OCI-LY1 (cell line): ENCODE measurements at regions not wholly inside any gene's neighbourhood (a gene's known extent, or its start where the extent isn't known, plus 50 kb on each side); places are given as distances from the start of the nearest gene placed in this dataset.

Source experiments
- H2AFZ ChIP-seq: fragments of 200-600 bp; sonication (generic), shearing (Covaris generic); 2 replicates; pipeline ENCODE4 v1.6.0; 2014; ENCODE audit warnings: antibody characterized with exemption, mild to moderate bottlenecking, low read length
- H3F3A ChIP-seq: fragments of 200-600 bp; sonication (generic), shearing (Covaris generic); 2 replicates; pipeline ENCODE4 v1.6.0; 2014; ENCODE audit warnings: mild to moderate bottlenecking, antibody characterized with exemption, low read length, moderate library complexity; ENCODE audit not compliant: insufficient read depth
- H3K27ac ChIP-seq: fragments of 200-600 bp; sonication (generic); 2 replicates; pipeline ENCODE4 v1.5.1; 2014; ENCODE audit warnings: low read length, mixed run types, mild to moderate bottlenecking, low read depth; ENCODE audit not compliant: poor library complexity, severe bottlenecking
- H3K27me3 ChIP-seq: fragments of 200-600 bp; sonication (generic); 2 replicates; pipeline ENCODE4 v1.6.0; 2014; ENCODE audit warnings: antibody characterized with exemption, mild to moderate bottlenecking, low read length, moderate library complexity; ENCODE audit not compliant: insufficient read depth
- H3K36me3 ChIP-seq: fragments of 200-600 bp; sonication (generic); 2 replicates; pipeline ENCODE4 v1.6.1; 2014; ENCODE audit warnings: mild to moderate bottlenecking, antibody characterized with exemption, low read length, moderate library complexity, mixed read lengths; ENCODE audit not compliant: insufficient read depth
- H3K4me1 ChIP-seq: fragments of 200-600 bp; sonication (generic); 2 replicates; pipeline ENCODE4 v1.5.1; 2014; ENCODE audit warnings: mild to moderate bottlenecking, low read length, moderate library complexity; ENCODE audit not compliant: insufficient read depth, severe bottlenecking
- H3K4me2 ChIP-seq: fragments of 200-600 bp; sonication (generic), shearing (Covaris generic); 2 replicates; pipeline ENCODE4 v1.6.1; 2014; ENCODE audit warnings: low read length
- H3K4me3 ChIP-seq: fragments of 200-600 bp; sonication (generic); 2 replicates; pipeline ENCODE4 v1.5.1; 2014; ENCODE audit warnings: low read length, low read depth, mild to moderate bottlenecking, mixed read lengths; ENCODE audit not compliant: poor library complexity, severe bottlenecking
- H3K79me2 ChIP-seq: fragments of 200-600 bp; shearing (Covaris generic); 2 replicates; pipeline ENCODE4 v1.6.1; 2016; ENCODE audit warnings: mixed run types, low read length, mixed read lengths; ENCODE audit not compliant: insufficient read depth
- H3K9ac ChIP-seq: fragments of 200-600 bp; sonication (generic), shearing (Covaris generic); 2 replicates; pipeline ENCODE4 v1.6.1; 2014; ENCODE audit warnings: mild to moderate bottlenecking, low read length, mixed read lengths
- H3K9me2 ChIP-seq: fragments of 200-600 bp; sonication (generic), shearing (Covaris generic); 2 replicates; pipeline ENCODE4 v1.6.1; 2014; ENCODE audit warnings: low read depth, mild to moderate bottlenecking, low read length, mixed read lengths
- H3K9me3 ChIP-seq: fragments of 200-600 bp; shearing (Covaris generic); 2 replicates; pipeline ENCODE4 v1.6.1; 2014; ENCODE audit warnings: low read length, mixed read lengths
- H4K20me1 ChIP-seq: fragments of 200-600 bp; sonication (generic), shearing (Covaris generic); 2 replicates; pipeline ENCODE4 v1.6.0; 2016; ENCODE audit warnings: mild to moderate bottlenecking, low read length; ENCODE audit not compliant: insufficient read depth
- EZH2 ChIP-seq: fragments of 200-600 bp; sonication (generic), shearing (Covaris generic); IDR thresholded peaks from 2 replicates; pipeline ENCODE4 v1.8.0; 2017; ENCODE audit warnings: borderline replicate concordance, mixed run types, mild to moderate bottlenecking, antibody characterized with exemption, low read length, moderate library complexity, mixed read lengths
- TF ChIP-seq, protein P1 (sequence below): fragments of 200-600 bp; sonication (generic), shearing (Covaris generic); IDR thresholded peaks from 2 replicates; pipeline ENCODE4 v1.5.1; 2017; ENCODE audit warnings: mild to moderate bottlenecking, antibody characterized with exemption, low read length, moderate library complexity, mixed read lengths

DNA sequence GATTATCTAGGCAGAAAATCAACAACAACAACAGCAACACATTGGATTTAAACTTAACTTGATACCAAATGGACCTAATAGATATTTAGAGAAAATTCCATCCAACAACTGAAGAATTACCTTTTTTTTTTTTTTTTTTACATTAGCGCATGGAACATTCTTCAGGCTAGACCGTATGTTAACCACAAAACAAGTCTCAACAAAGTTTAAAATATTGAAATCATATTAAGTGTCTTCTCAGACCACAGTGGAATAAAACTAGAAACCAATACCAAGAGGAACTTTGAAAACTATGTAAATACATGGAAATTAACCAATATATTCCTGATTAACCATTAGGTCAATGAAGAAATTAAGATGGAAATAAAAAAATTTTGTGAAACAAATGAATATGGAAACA lies 315.8 kb downstream of the CSNK1G3 start:
- no peak overlapping the region for H2AFZ ChIP-seq
- H3K36me3 ChIP-seq, result no peaks in the 10 kb centered on the region
- H3K9me2 ChIP-seq, result no peaks in the 10 kb centered on the region
- no peak overlapping the region for H3K4me2 ChIP-seq
- no peaks in the 10 kb centered on the region for H3K4me1 ChIP-seq
- H3K9me3 ChIP-seq, result peaks cover 15% of the 10 kb centered on the region; the same call in 1 of the 2 replicates
- no peaks in the 10 kb centered on the region for H3F3A ChIP-seq
- no peak overlapping the region for H3K9ac ChIP-seq
- no peak for TF ChIP-seq EZH2
- TF ChIP-seq, protein P1, sequence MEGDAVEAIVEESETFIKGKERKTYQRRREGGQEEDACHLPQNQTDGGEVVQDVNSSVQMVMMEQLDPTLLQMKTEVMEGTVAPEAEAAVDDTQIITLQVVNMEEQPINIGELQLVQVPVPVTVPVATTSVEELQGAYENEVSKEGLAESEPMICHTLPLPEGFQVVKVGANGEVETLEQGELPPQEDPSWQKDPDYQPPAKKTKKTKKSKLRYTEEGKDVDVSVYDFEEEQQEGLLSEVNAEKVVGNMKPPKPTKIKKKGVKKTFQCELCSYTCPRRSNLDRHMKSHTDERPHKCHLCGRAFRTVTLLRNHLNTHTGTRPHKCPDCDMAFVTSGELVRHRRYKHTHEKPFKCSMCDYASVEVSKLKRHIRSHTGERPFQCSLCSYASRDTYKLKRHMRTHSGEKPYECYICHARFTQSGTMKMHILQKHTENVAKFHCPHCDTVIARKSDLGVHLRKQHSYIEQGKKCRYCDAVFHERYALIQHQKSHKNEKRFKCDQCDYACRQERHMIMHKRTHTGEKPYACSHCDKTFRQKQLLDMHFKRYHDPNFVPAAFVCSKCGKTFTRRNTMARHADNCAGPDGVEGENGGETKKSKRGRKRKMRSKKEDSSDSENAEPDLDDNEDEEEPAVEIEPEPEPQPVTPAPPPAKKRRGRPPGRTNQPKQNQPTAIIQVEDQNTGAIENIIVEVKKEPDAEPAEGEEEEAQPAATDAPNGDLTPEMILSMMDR, result no peak
- no peaks in the 10 kb centered on the region for H3K79me2 ChIP-seq
- H3K27ac ChIP-seq, result no peak overlapping the region
- no peaks in the 10 kb centered on the region for H3K27me3 ChIP-seq
- no peaks in the 10 kb centered on the region for H4K20me1 ChIP-seq
- H3K4me3 ChIP-seq, result no peak overlapping the region

DNA sequence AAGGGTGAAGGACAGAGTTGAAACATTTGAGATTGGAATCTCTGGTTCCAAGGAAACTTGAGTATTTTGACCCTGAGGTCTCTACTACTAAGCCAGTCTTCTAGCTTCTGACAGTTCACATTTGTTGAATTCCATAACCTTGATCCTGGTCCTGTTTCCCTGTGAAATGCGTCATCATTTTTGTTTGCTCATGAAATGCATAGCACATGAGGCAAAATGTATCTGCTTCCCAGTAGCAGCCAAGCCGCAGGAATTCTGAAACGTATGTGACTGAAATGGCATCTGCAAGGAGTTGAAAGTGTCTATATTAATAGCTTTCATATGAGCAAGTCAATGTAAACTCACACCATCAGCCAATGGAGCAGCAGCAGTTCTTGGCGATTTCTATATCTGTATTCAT lies 307.9 kb downstream of the CSNK1G3 start:
- no peak overlapping the region for H3K27ac ChIP-seq
- no peaks in the 10 kb centered on the region for H3K27me3 ChIP-seq
- H3K9me2 ChIP-seq, result no peaks in the 10 kb centered on the region
- no peaks in the 10 kb centered on the region for H3F3A ChIP-seq
- H3K9me3 ChIP-seq, result no peaks in the 10 kb centered on the region
- peaks cover 10% of the 10 kb centered on the region for H3K4me1 ChIP-seq
- H3K4me3 ChIP-seq, result no peak overlapping the region
- no peak overlapping the region for H2AFZ ChIP-seq
- no peaks in the 10 kb centered on the region for H3K36me3 ChIP-seq
- TF ChIP-seq, protein P1, result no peak
- TF ChIP-seq EZH2, result no peak
- H3K4me2 ChIP-seq, result no peak overlapping the region
- H3K9ac ChIP-seq, result no peak overlapping the region
- no peaks in the 10 kb centered on the region for H3K79me2 ChIP-seq
- no peaks in the 10 kb centered on the region for H4K20me1 ChIP-seq

DNA sequence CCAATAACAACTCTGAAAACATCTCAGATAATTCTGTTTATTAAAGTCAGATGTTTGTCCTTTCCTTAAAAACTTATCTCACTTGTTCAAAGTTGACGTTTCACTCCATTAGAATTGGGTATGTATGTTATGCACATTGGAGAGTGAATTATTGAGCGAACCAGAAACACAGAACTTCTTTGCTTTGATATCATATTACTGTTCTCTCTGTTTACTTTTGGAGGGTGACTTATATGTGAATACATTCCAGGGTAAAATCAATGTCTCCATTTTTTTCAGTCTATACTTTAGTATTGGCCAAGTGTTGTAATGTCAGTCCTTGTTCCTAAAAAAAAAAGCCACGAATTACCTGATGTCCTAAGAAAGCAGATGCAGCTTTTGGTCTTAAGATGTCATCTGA lies 307.4 kb downstream of the CSNK1G3 start:
- no peaks in the 10 kb centered on the region for H3F3A ChIP-seq
- H3K4me1 ChIP-seq, result peaks cover 15% of the 10 kb centered on the region
- H3K4me2 ChIP-seq, result no peak overlapping the region
- no peaks in the 10 kb centered on the region for H4K20me1 ChIP-seq
- no peaks in the 10 kb centered on the region for H3K36me3 ChIP-seq
- H3K27me3 ChIP-seq, result no peaks in the 10 kb centered on the region
- H3K9ac ChIP-seq, result no peak overlapping the region
- TF ChIP-seq, protein P1, result no peak
- no peak for TF ChIP-seq EZH2
- H3K9me2 ChIP-seq, result no peaks in the 10 kb centered on the region
- no peak overlapping the region for H2AFZ ChIP-seq
- no peaks in the 10 kb centered on the region for H3K9me3 ChIP-seq
- no peak overlapping the region for H3K4me3 ChIP-seq
- H3K27ac ChIP-seq, result no peak overlapping the region
- no peaks in the 10 kb centered on the region for H3K79me2 ChIP-seq
